HL-60/S4 (cell line): ENCODE measurements at regions not wholly inside any gene's neighbourhood (a gene's known extent, or its start where the extent isn't known, plus 50 kb on each side); places are given as distances from the start of the nearest gene placed in this dataset.
"Not testable (repeated sequence)": the region's sequence is repeated elsewhere in the genome, so short reads cannot be mapped to it uniquely, and the experiment has no call there.

ENCODE experiments used
- in situ Hi-C: fragments of 300-500 bp; cut with MboI; formaldehyde crosslinking; loops from 2 replicates; pipeline ENCODE4 v1.14.3; 2022; ENCODE audit warnings: low sequenced_read_pairs

GRCh38 chr16:87133112-87133850 lies 183.9 kb downstream of the C16orf95 start:
- in situ Hi-C loops, result no loop called here

DNA sequence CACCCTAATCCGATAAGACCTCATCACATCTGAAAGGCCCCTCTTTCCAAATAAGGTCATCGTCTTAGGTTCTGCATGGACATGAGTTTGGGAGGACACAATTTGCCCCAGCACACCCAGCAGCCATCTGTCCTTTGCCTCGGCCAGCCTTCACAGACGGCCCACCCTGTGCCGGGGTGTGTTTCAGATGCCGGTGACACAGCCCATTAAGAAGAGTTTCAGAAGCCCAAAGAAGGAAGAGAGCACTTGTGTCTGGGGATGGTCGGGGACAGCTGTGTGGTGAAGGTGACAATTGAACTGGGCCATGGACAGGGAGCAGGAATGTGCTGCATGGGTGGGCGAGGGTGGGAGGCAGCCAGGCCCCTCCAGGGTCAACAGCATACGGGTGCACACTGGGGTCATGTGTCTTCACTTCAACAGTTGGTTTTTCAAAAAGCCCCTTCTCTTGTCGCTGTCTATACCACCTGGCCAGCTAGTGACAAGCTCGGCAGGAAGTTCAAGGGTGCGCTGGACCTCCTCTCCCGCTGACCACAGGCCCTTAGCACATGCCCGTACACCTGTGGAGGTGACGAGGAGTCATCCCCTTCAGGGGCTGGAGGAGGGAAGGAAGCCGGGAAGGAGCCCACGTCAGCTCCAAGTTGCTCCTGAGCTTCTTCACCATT lies 183.1 kb downstream of the C16orf95 start:
- in situ Hi-C loops, result no loop called here

DNA sequence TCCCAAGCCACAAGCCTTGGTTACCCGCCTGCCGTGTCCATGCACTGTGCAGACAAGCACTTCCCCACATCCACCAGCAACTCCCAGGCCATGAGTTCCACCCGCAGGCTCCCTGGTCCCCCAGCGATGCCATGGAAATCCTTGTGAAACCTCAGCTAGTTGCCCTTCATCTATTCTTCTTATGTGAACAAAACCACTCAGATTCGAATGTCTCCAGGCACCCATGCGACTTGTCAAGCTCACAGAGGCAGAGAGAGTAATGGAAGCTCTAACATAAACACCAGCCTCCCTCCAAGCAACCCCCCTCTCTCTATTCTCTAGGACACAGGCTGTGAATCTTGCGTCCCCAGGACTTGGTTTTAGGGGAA lies 182.6 kb downstream of the C16orf95 start:
- in situ Hi-C loops, result no loop called here

DNA sequence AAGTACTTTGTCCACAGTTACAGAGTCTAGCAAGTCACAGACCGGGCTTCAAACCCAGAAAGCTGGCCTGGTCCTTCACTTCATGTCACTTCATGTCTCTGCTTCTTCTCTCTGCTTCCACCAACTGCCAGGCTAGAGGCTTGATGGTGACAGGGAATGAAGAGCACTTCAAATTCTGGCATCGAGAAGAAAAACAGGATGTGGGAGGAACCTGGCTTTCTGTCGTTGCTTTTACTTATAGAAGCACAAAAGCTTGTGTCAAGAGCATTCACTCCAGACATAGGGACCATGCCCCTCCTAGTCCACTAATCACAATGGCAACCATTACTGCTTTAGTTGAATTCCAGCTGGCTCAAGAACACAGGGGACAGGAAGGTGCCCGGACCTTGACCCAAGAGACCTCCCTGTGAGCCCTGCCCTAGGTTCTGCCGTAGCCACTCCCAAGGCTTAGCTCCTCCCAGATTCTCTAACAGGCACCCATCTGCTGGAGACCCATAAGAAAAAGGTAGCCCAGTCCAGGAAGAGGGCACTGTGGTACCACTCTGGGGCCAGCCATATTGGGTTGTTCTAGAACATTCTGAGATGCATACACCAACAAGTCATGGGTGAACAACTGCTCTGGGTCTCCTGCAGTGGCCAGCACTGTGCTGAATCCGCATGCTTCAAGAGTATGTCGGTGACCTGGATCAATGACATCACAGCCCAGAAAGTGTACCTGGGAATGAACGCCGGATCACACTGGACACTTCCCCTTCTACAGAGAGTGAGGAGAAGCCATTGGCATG lies 181.8 kb downstream of the C16orf95 start:
- in situ Hi-C loops, result no loop called here

GRCh38 chr16:87138316-87138715 lies 178.9 kb downstream of the C16orf95 start:
- in situ Hi-C loops, result no loop called here

- in situ Hi-C loops, result no loop called here
These were observed 178.4 kb downstream of the C16orf95 start for GRCh38 chr16:87138738-87139267.

DNA sequence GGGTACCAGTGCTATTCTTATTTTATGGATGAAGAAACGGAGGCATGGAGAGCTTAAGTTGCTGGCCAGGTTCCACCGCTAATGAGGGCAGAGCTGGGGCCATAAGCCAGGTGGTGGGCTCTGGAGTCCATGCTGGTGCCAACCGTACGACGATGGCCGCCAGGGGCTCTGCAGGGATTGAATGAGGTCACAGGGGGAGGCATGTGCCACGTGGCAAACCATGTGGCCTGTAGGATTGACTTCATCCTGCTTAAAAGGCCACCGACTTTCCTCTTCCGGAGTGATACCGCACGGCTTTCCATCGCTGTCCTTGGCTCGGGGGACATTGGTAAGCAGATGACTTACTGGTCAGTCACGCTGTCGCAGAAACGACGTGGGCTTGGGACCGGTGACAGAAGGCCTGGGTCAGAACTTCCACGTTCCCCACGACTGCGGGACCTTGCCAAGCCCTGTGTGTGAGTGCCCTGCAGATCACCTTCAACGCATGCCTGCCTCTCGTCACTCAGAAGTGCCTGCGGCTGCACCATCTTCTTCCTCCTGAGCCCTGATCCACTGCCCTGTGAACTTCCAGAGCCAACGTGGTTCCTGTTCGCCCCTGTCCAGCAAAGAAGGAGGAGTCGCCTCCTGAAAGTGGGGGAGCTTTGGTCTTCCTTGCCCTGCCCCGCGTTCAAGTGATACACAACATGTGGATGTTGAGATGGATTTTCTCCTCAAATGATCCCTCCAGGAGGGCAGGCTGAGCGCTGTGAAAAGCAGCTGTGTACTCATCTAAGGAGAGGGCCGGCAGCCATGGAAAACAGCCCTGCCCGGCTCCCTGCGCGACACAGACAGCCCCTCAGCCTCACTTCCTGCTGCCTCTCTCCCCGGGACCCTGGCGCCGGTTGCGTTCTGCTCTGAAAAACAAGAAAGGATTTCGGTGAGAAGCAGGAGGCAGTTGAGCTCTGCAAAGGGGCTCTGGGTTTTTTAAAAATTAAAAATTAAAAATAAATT lies 176.7 kb downstream of the C16orf95 start:
- in situ Hi-C loops, result no loop called here

DNA sequence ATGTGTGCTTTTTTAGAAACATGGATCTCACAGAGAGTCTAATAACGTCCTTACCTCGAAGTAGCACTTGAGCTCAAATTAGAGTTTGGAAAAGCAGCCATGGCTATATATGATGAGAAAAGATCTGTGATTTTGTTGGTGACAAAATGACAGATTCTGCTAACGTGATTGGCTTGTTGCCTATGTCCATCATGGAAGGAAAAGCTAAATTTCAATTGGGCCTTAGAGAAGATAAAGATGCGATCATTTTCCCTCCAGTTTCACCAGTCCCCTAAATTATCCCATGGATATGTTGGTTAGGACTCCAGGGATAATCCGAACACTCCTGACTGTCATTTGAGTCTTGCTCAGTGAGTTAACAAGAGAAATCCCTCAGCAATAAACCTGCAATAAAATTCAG lies 175.8 kb downstream of the C16orf95 start:
- in situ Hi-C loops, result no loop called here

DNA sequence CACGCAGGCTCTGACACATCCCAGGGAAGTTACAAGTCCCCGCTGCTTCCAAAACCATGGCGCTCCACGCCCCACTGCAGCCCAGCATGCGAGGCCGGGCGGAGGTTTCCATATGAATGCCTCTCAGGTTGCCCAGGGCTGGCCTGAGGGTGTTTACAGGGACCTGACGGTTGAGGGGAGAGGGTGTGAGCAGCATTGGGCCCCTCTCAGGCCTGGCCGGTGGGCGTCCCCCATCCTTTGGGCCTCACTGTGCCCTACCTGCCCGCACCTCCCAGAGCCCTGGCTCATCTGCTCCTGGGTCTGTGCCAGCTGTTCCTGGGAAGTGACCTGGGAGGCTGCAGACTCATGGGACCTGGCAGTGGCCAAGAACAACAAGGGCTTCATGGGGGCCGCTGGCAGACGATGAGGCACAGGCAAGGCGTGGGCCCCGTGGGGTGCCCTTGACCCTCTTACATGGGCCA lies 173.5 kb downstream of the C16orf95 start:
- in situ Hi-C loops, result no loop called here

GRCh38 chr16:87144232-87144631 lies 173.0 kb downstream of the C16orf95 start:
- in situ Hi-C loops, result no loop called here

GRCh38 chr16:87145181-87146176 lies 171.7 kb downstream of the C16orf95 start:
- in situ Hi-C loops, result no loop called here

DNA sequence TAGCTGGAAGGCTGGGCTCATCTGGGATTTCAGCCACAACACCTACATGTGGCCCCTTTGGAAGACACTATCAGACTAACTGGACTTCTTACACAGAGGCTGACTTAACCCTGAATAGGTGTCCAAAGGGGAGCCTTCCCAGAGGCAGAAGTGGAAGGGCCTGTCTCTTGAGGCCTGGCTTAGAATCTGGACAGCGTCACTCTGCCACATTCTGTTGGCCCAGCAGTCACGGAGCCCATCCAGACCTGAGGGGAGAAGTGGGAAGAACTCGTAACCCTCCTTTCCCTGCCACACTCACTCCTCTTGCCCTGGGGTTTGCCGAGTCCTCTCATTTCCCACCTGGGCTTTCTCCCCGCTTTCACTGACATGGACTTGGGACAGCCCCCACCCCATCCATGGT lies 170.5 kb downstream of the C16orf95 start:
- in situ Hi-C loops, result no loop called here

DNA sequence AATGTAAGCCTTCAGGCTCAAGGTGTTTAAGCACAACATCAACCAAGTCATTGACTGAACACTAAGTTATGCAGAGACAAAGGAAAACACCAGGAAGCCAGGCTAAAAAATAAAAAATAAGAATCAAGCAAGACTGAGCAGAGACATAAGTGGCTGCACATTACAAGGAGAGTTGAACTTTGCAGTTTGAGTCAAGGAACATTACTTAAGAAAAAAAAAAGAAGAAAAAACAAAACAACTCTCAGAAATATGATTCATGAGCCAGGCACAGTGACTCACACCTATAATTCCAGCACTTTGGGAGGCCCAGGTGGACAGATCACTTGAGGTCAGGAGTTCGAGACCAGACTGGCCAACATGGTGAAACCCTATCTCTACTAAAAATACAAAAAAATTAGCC lies 168.1 kb downstream of the C16orf95 start:
- in situ Hi-C loops, result no loop called here

- in situ Hi-C loops, result no loop called here
These were observed 166.9 kb downstream of the C16orf95 start for GRCh38 chr16:87150262-87150661.

DNA sequence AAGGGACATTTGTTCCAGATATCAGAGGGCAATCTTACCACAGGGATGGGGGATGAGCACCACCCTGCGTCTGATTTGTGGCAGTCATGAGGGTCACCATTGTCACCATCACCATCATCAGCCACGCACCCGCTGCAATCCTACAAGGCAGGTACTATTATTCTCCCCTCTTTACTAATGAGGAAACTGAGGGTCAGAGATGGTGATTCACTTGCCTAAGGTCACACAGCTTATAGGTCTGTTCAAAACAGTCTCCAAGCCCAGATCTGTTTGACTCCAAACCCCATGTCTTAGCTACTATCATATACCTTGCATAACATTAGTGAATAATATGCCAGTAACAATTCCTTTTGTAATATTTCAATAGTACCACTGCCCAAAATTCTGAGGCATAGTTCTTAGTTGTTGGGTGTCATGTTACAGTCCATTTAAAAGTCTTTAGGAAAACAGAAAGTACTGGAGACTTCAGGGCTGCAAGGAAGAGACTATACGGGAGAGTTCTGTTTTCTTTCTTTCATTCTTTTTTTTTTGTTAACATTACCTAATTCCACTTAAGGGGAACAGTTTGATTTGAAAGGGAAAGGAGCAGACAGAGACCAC lies 166.4 kb downstream of the C16orf95 start:
- in situ Hi-C loops, result no loop called here

DNA sequence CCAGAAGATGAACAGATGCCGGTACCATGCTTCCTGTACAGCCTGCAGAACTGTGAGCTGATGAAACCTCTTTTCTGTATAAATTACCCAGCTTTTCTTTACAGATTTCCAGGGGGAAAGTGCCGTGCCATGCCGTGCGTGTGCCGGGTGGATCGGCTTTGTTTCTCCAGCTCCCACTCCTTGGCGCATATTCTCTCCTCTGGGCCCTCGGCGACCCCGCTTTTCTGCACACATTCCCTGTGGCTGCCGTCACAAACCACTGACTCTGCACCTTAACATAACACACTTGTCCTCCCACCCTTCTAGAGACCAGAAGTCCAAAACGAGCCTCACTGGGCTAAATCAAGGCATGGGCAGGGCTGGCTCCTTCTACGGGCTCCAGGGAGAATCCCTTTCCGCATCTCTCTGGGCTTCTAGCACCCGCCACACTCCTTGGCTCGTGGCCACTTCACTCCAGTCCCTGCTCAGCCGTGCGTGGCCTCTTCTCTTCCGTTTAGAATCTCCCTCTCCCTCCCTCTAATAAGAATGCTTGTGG lies 164.9 kb downstream of the C16orf95 start:
- in situ Hi-C loops, result no loop called here

GRCh38 chr16:87153326-87153725 lies 163.9 kb downstream of the C16orf95 start:
- in situ Hi-C loops, result no loop called here

DNA sequence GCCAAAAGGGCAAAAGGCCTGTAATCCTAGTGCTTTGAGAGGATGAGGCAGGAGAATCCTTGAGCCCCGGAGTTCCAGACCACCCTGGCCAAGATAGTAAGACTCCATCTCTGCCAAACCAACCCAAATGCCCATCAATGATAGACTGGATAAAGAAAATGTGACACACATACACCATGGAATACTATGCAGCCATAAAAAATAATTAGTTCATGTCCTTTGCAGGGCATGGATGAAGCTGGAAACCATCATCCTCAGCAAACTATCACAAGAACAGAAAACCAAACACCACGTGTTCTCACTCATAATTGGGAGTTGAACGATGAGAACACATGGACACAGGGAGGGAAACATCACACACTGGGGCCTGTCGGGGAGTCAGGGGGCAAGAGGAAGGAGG lies 161.9 kb downstream of the C16orf95 start:
- in situ Hi-C loops, result not testable (repeated sequence)
